Keratinocyte (primary cell): ENCODE measurements at regions not wholly inside any gene's neighbourhood (a gene's known extent, or its start where the extent isn't known, plus 50 kb on each side); places are given as distances from the start of the nearest gene placed in this dataset.

ENCODE experiments used
- CTCF ChIP-seq, 3 experiments: IDR thresholded peaks in 1 of 3; conservative IDR thresholded peaks in 1 of 3; optimal IDR thresholded peaks in 1 of 3; 2 replicates in 2 of 3; 3 replicates in 1 of 3; pipeline versions ENCODE3 to v1.5.1; 2011; ENCODE audit warnings: low read length in 3 of 3, mild to moderate bottlenecking in 3 of 3, moderate library complexity in 2 of 3, control low read depth in 1 of 3, inconsistent platforms in 1 of 3; ENCODE audit not compliant: insufficient read depth in 2 of 3; ENCODE audit errors: extremely low read depth in 1 of 3
- EZH2 ChIP-seq: IDR thresholded peaks from one replicate; pipeline ENCODE4 v1.6.1; 2012; ENCODE audit warnings: inconsistent platforms, mild to moderate bottlenecking, low read length, moderate library complexity

GRCh38 chr5:98158440-98158839 lies 615.0 kb upstream of the RGMB start:
- TF ChIP-seq CTCF (optimal IDR thresholded peaks at IDR 0.05 in 1 of 3, IDR thresholded peaks at IDR 0.05 in 1 of 3, conservative IDR thresholded peaks at IDR 0.05 in 1 of 3; ENCODE audit: extremely low read depth in 1 of 3, insufficient read depth in 2 of 3, low read length in 3 of 3) (no peak), EZH2 (no peak)
